IMR-90 (cell line): ENCODE measurements at regions not wholly inside any gene's neighbourhood (a gene's known extent, or its start where the extent isn't known, plus 50 kb on each side); places are given as distances from the start of the nearest gene placed in this dataset.

ENCODE experiments used
- CEBPB ChIP-seq: IDR thresholded peaks from 2 replicates; pipeline ENCODE4 v1.6.1; 2012; ENCODE audit warnings: low read depth, low read length, improper control_type of control experiment
- CHD1 ChIP-seq: IDR thresholded peaks from 2 replicates; pipeline ENCODE4 v1.6.1; 2012; ENCODE audit warnings: low read depth, low read length, improper control_type of control experiment
- CTCF ChIP-seq: conservative IDR thresholded peaks from 2 replicates; pipeline ENCODE4 v1.5.1; 2012; ENCODE audit warnings: mild to moderate bottlenecking, low read depth, low read length, improper control_type of control experiment
- ELK1 ChIP-seq: fragments of 150-350 bp; IDR thresholded peaks from 2 replicates; pipeline ENCODE4 v1.6.1; 2016; ENCODE audit warnings: low read depth, mild to moderate bottlenecking, low read length, moderate library complexity, borderline replicate concordance
- FOS ChIP-seq: fragments of 150-350 bp; IDR thresholded peaks from 2 replicates; pipeline ENCODE4 v1.6.1; 2016; ENCODE audit warnings: low read depth, low read length
- MAZ ChIP-seq: IDR thresholded peaks from 2 replicates; pipeline ENCODE4 v1.6.1; 2012; ENCODE audit warnings: low read depth, mild to moderate bottlenecking, low read length, improper control_type of control experiment, moderate library complexity, borderline replicate concordance
- MXI1 ChIP-seq: IDR thresholded peaks from 2 replicates; pipeline ENCODE4 v1.6.1; 2012; ENCODE audit warnings: low read depth, mild to moderate bottlenecking, low read length, moderate library complexity, borderline replicate concordance
- NFE2L2 ChIP-seq: fragments of 150-350 bp; IDR thresholded peaks from 2 replicates; pipeline ENCODE4 v1.6.1; 2016; ENCODE audit warnings: low read depth, mild to moderate bottlenecking, low read length
- POLR2A ChIP-seq: IDR thresholded peaks from 2 replicates; pipeline ENCODE4 v1.6.1; 2012; ENCODE audit warnings: mild to moderate bottlenecking, low read depth, low read length
- RAD21 ChIP-seq: IDR thresholded peaks from 2 replicates; pipeline ENCODE4 v1.6.1; 2012; ENCODE audit warnings: low read length, improper control_type of control experiment
- RCOR1 ChIP-seq: IDR thresholded peaks from 2 replicates; pipeline ENCODE4 v1.6.1; 2012; ENCODE audit warnings: mild to moderate bottlenecking, low read length, improper control_type of control experiment; ENCODE audit not compliant: insufficient replicate concordance
- RFX5 ChIP-seq: IDR thresholded peaks from 2 replicates; pipeline ENCODE4 v1.8.0; 2012; ENCODE audit warnings: low read depth, mild to moderate bottlenecking, low read length, moderate library complexity
- SMC3 ChIP-seq: fragments of 150-350 bp; IDR thresholded peaks from 2 replicates; pipeline ENCODE4 v1.6.1; 2016; ENCODE audit warnings: low read depth, mild to moderate bottlenecking, antibody characterized with exemption, low read length, moderate library complexity
- USF2 ChIP-seq: fragments of 150-350 bp; IDR thresholded peaks from 2 replicates; pipeline ENCODE4 v1.6.1; 2017; ENCODE audit warnings: mild to moderate bottlenecking, antibody characterized with exemption, low read length, low read depth

GRCh38 chr2:235139956-235140800 is 188.4 kb downstream of the SH3BP4 start:
- TF ChIP-seq POLR2A, result no peak
- no peak for TF ChIP-seq CTCF
- TF ChIP-seq RCOR1, result no peak
- TF ChIP-seq NFE2L2, result no peak
- TF ChIP-seq USF2, result no peak
- TF ChIP-seq RAD21, result no peak
- TF ChIP-seq ELK1, result no peak
- TF ChIP-seq CEBPB, result no peak
- no peak for TF ChIP-seq MXI1
- no peak for TF ChIP-seq RFX5
- no peak for TF ChIP-seq SMC3
- no peak for TF ChIP-seq CHD1
- TF ChIP-seq MAZ, result no peak
- TF ChIP-seq FOS, result no peak
